Keratinocyte (primary cell): ENCODE measurements at regions not wholly inside any gene's neighbourhood (a gene's known extent, or its start where the extent isn't known, plus 50 kb on each side); places are given as distances from the start of the nearest gene placed in this dataset.

Experiments
- DNase-seq: peaks from one replicate; pipeline ENCODE4 v3.0.0-alpha.2; 2011; ENCODE audit warnings: low read depth, missing footprints, low spot score
- FAIRE-seq: peaks from 2 replicates; lab custom pipeline; 2011; peaks lifted over from hg19 to GRCh38; lab: Jason Lieb, UNC
- H2AFZ ChIP-seq: 2 replicates; pipeline ENCODE4 v1.6.0; 2012; ENCODE audit warnings: low read length, control low read depth, inconsistent platforms; ENCODE audit not compliant: control insufficient read depth
- H3K27ac ChIP-seq: 2 replicates; pipeline ENCODE4 v1.5.1; 2011; ENCODE audit warnings: low read length; ENCODE audit not compliant: control insufficient read depth, insufficient read depth
- H3K27me3 ChIP-seq: 3 replicates; pipeline ENCODE4 v1.6.0; 2011; ENCODE audit warnings: low read length; ENCODE audit not compliant: control insufficient read depth, insufficient read depth; ENCODE audit errors: extremely low read depth
- H3K36me3 ChIP-seq, 2 experiments: 2 replicates in 1 of 2; 3 replicates in 1 of 2; pipeline ENCODE4 v1.5.1; 2011; ENCODE audit warnings: low read length in 2 of 2, mild to moderate bottlenecking in 1 of 2; ENCODE audit not compliant: control insufficient read depth in 2 of 2, insufficient read depth in 2 of 2; ENCODE audit errors: extremely low read depth in 1 of 2
- H3K4me1 ChIP-seq: 3 replicates; pipeline ENCODE4 v1.5.1; 2011; ENCODE audit warnings: low read length; ENCODE audit not compliant: control insufficient read depth, insufficient read depth; ENCODE audit errors: extremely low read depth
- H3K4me2 ChIP-seq: 3 replicates; pipeline ENCODE4 v1.6.0; 2011; ENCODE audit warnings: low read depth, low read length; ENCODE audit not compliant: control insufficient read depth, insufficient read depth; ENCODE audit errors: extremely low read depth
- H3K4me3 ChIP-seq, 3 experiments: fragments of 200-600 bp in 1 of 3; sonication (generic) in 1 of 3; 2 replicates in 2 of 3; 3 replicates in 1 of 3; pipeline ENCODE4 v1.5.1; 2011 to 2016; ENCODE audit warnings: low read length in 3 of 3, mild to moderate bottlenecking in 3 of 3, control low read depth in 2 of 3, inconsistent platforms in 1 of 3, low read depth in 1 of 3, mixed read lengths in 1 of 3, mixed run types in 1 of 3, moderate library complexity in 1 of 3; ENCODE audit not compliant: control insufficient read depth in 2 of 3, insufficient read depth in 2 of 3; ENCODE audit errors: extremely low read depth in 1 of 3
- H3K79me2 ChIP-seq: 2 replicates; pipeline ENCODE4 v1.6.0; 2012; ENCODE audit warnings: low read length; ENCODE audit not compliant: control insufficient read depth, insufficient read depth
- H3K9ac ChIP-seq: 3 replicates; pipeline ENCODE4 v1.6.0; 2011; ENCODE audit warnings: low read length; ENCODE audit not compliant: control insufficient read depth, insufficient read depth; ENCODE audit errors: extremely low read depth
- H3K9me1 ChIP-seq: 3 replicates; pipeline ENCODE4 v1.6.0; 2011; ENCODE audit warnings: low read length; ENCODE audit not compliant: control insufficient read depth, insufficient read depth; ENCODE audit errors: extremely low read depth
- H3K9me3 ChIP-seq: 2 replicates; pipeline ENCODE4 v1.5.1; 2012; ENCODE audit warnings: low read depth, low read length; ENCODE audit not compliant: control insufficient read depth
- H4K20me1 ChIP-seq: 3 replicates; pipeline ENCODE4 v1.6.0; 2011; ENCODE audit warnings: low read length; ENCODE audit not compliant: control insufficient read depth, insufficient read depth; ENCODE audit errors: extremely low read depth
- CTCF ChIP-seq, 3 experiments: IDR thresholded peaks in 1 of 3; conservative IDR thresholded peaks in 1 of 3; optimal IDR thresholded peaks in 1 of 3; 2 replicates in 2 of 3; 3 replicates in 1 of 3; pipeline versions ENCODE3 to v1.5.1; 2011; ENCODE audit warnings: low read length in 3 of 3, mild to moderate bottlenecking in 3 of 3, moderate library complexity in 2 of 3, control low read depth in 1 of 3, inconsistent platforms in 1 of 3; ENCODE audit not compliant: insufficient read depth in 2 of 3; ENCODE audit errors: extremely low read depth in 1 of 3
- EZH2 ChIP-seq: IDR thresholded peaks from one replicate; pipeline ENCODE4 v1.6.1; 2012; ENCODE audit warnings: inconsistent platforms, mild to moderate bottlenecking, low read length, moderate library complexity
- dilution Hi-C: fragments of 300-500 bp; cut with MboI; formaldehyde crosslinking; loops from one replicate; pipeline ENCODE4 v1.7.0; 2020; ENCODE audit warnings: low sequenced_read_pairs; ENCODE audit not compliant: extremely low pct_ligation_motif_present

GRCh38 chr2:238651306-238652052 lies 196.4 kb upstream of the TWIST2 start:
- Histone ChIP-seq H3K27me3 (peaks cover 3% of the 10 kb centered on the region), H3K9me3 (no peaks in the 10 kb centered on the region), H3K4me2 (no peak overlapping the region), H3K9me1 (no peaks in the 10 kb centered on the region), H3K4me3 (no peak overlapping the region), H2AFZ (no peak overlapping the region), H4K20me1 (no peaks in the 10 kb centered on the region), H3K79me2 (no peaks in the 10 kb centered on the region), H3K4me1 (no peaks in the 10 kb centered on the region), H3K27ac (no peak overlapping the region), H3K36me3 (no peaks in the 10 kb centered on the region), H3K9ac (no peak overlapping the region)
- dilution Hi-C loops, result no loop called here
- TF ChIP-seq CTCF (optimal IDR thresholded peaks at IDR 0.05 in 1 of 3, IDR thresholded peaks at IDR 0.05 in 1 of 3, conservative IDR thresholded peaks at IDR 0.05 in 1 of 3; ENCODE audit: extremely low read depth in 1 of 3, insufficient read depth in 2 of 3, low read length in 3 of 3), result no peak
- no peak for TF ChIP-seq EZH2
- FAIRE-seq, result no peak
- DNase-seq, result no peak

- Histone ChIP-seq H3K4me3 (no peak overlapping the region), H3K27me3 (peaks cover 3% of the 10 kb centered on the region)
- dilution Hi-C loops, result no loop called here
Measured at GRCh38 chr2:238652053-238652770, 195.7 kb upstream of the TWIST2 start.

More at GRCh38 chr2:238652053-238652770, 195.7 kb upstream of the TWIST2 start:
- Histone ChIP-seq H4K20me1 (no peaks in the 10 kb centered on the region), H3K27ac (no peak overlapping the region), H3K4me1 (no peaks in the 10 kb centered on the region), H3K9me3 (no peaks in the 10 kb centered on the region), H3K79me2 (no peaks in the 10 kb centered on the region), H3K9me1 (no peaks in the 10 kb centered on the region), H3K9ac (no peak overlapping the region), H3K4me2 (no peak overlapping the region), H3K36me3 (no peaks in the 10 kb centered on the region), H2AFZ (no peak overlapping the region)
- TF ChIP-seq CTCF (optimal IDR thresholded peaks at IDR 0.05 in 1 of 3, IDR thresholded peaks at IDR 0.05 in 1 of 3, conservative IDR thresholded peaks at IDR 0.05 in 1 of 3; ENCODE audit: extremely low read depth in 1 of 3, insufficient read depth in 2 of 3, low read length in 3 of 3), result no peak
- DNase-seq (no peak), FAIRE-seq (no peak)
